ENCODE measurements at regions not wholly inside any gene's neighbourhood (a gene's known extent, or its start where the extent isn't known, plus 50 kb on each side); places are given as distances from the start of the nearest gene placed in this dataset.

- no peak for DNase-seq
Observed at GRCh38 chr21:40990366-40990765, 143.4 kb upstream of the DSCAM start.

GRCh38 chr21:40997831-40998230 is 150.9 kb upstream of the DSCAM start:
- no peak for DNase-seq

- no peak for DNase-seq
Observed at GRCh38 chr21:41000838-41001237, 153.9 kb upstream of the DSCAM start.

- DNase-seq, result no peak
Observed at GRCh38 chr21:41006636-41007035, 159.7 kb upstream of the DSCAM start.

GRCh38 chr21:41008351-41008750 is 159.6 kb upstream of the BACE2 start:
- no peak for DNase-seq

GRCh38 chr21:41008974-41009373 is 159.0 kb upstream of the BACE2 start:
- DNase-seq, result peak in 4 of 14 donors; percentile 10 to 29 (median 12)

GRCh38 chr21:41009398-41010100 is 158.4 kb upstream of the BACE2 start:
- no peak for DNase-seq

GRCh38 chr21:41010101-41010435 is 157.9 kb upstream of the BACE2 start:
- DNase-seq, result no peak

GRCh38 chr21:41011098-41011731 is 156.7 kb upstream of the BACE2 start:
- no peak for DNase-seq

GRCh38 chr21:41011951-41012366 is 156.0 kb upstream of the BACE2 start:
- DNase-seq, result no peak

- DNase-seq, result no peak
Observed at GRCh38 chr21:41012425-41012824, 155.5 kb upstream of the BACE2 start.

GRCh38 chr21:41016472-41016871 is 151.5 kb upstream of the BACE2 start:
- no peak for DNase-seq

- no peak for DNase-seq
Observed at GRCh38 chr21:41018431-41018830, 149.5 kb upstream of the BACE2 start.

- DNase-seq, result no peak
Observed at GRCh38 chr21:41023936-41024335, 144.0 kb upstream of the BACE2 start.

- no peak for DNase-seq
Observed at GRCh38 chr21:41024341-41024740, 143.6 kb upstream of the BACE2 start.

GRCh38 chr21:41024746-41025254 is 143.2 kb upstream of the BACE2 start:
- peak in 4 of 14 donors; percentile 20 to 64 (median 36) for DNase-seq

GRCh38 chr21:41029571-41029970 is 138.4 kb upstream of the BACE2 start:
- no peak for DNase-seq

- no peak for DNase-seq
Observed at GRCh38 chr21:41031701-41032220, 136.2 kb upstream of the BACE2 start.

GRCh38 chr21:41032541-41032940 is 135.4 kb upstream of the BACE2 start:
- DNase-seq, result no peak

- peak in 3 of 14 donors; percentile 11 to 47 (median 17) for DNase-seq
Observed at GRCh38 chr21:41037212-41037611, 130.7 kb upstream of the BACE2 start.

- peak in 1 of 14 donors; percentile 3 for DNase-seq
Observed at GRCh38 chr21:41037936-41038335, 130.0 kb upstream of the BACE2 start.

GRCh38 chr21:41043014-41043413 is 124.9 kb upstream of the BACE2 start:
- DNase-seq, result no peak

- peak in 1 of 14 donors; percentile 8 for DNase-seq
Observed at GRCh38 chr21:41045534-41046268, 122.3 kb upstream of the BACE2 start.
